MM.1S (cell line): ENCODE measurements at regions not wholly inside any gene's neighbourhood (a gene's known extent, or its start where the extent isn't known, plus 50 kb on each side); places are given as distances from the start of the nearest gene placed in this dataset.

Experiments
- DNase-seq: peaks from one replicate; pipeline ENCODE4 v3.0.0-alpha.2; 2015
- H2AFZ ChIP-seq: fragments of 300-600 bp; sonication (generic); 2 replicates; pipeline ENCODE4 v1.6.0; 2016; ENCODE audit warnings: antibody characterized with exemption, low read length
- H3F3A ChIP-seq: fragments of 300-600 bp; sonication (generic); 2 replicates; pipeline ENCODE4 v1.6.1; 2016; ENCODE audit warnings: mild to moderate bottlenecking, antibody characterized with exemption, low read length, moderate library complexity, mixed read lengths; ENCODE audit not compliant: insufficient read depth
- H3K27ac ChIP-seq: fragments of 300-600 bp; sonication (generic); 2 replicates; pipeline ENCODE4 v1.5.1; 2016; ENCODE audit warnings: mild to moderate bottlenecking, low read length
- H3K27me3 ChIP-seq: fragments of 300-600 bp; sonication (generic); replicated peaks from 2 replicates; pipeline ENCODE4 v1.6.0; 2016; ENCODE audit warnings: low read length; ENCODE audit not compliant: insufficient read depth
- H3K36me3 ChIP-seq: fragments of 300-600 bp; sonication (generic); replicated peaks from 2 replicates; pipeline ENCODE4 v1.6.1; 2016; ENCODE audit warnings: mild to moderate bottlenecking, low read length, mixed read lengths; ENCODE audit not compliant: insufficient read depth
- H3K4me1 ChIP-seq: fragments of 300-600 bp; sonication (generic); 2 replicates; pipeline ENCODE4 v1.6.1; 2016; ENCODE audit warnings: low read length, mixed read lengths
- H3K4me2 ChIP-seq: fragments of 300-600 bp; sonication (generic); 2 replicates; pipeline ENCODE4 v1.6.0; 2016; ENCODE audit warnings: low read depth, low read length
- H3K4me3 ChIP-seq: fragments of 300-600 bp; sonication (generic); 2 replicates; pipeline ENCODE4 v1.5.1; 2016; ENCODE audit warnings: low read length, mixed read lengths
- H3K79me2 ChIP-seq: fragments of 300-600 bp; sonication (generic); 2 replicates; pipeline ENCODE4 v1.6.1; 2016; ENCODE audit warnings: mixed run types, low read length, mixed read lengths
- H3K9ac ChIP-seq: fragments of 300-600 bp; sonication (generic); 2 replicates; pipeline ENCODE4 v1.6.1; 2016; ENCODE audit warnings: low read length, mixed read lengths
- H3K9me2 ChIP-seq: fragments of 300-600 bp; sonication (generic); replicated peaks from 2 replicates; pipeline ENCODE4 v1.6.1; 2016; ENCODE audit warnings: mild to moderate bottlenecking, low read length, mixed read lengths; ENCODE audit not compliant: insufficient read depth
- H3K9me3 ChIP-seq: fragments of 300-600 bp; sonication (generic); replicated peaks from 2 replicates; pipeline ENCODE4 v1.6.1; 2016; ENCODE audit warnings: mild to moderate bottlenecking, low read length, mixed read lengths; ENCODE audit not compliant: insufficient read depth
- H4K20me1 ChIP-seq: fragments of 300-600 bp; sonication (generic); 2 replicates; pipeline ENCODE4 v1.6.1; 2016; ENCODE audit warnings: mild to moderate bottlenecking, low read length, moderate library complexity, mixed read lengths; ENCODE audit not compliant: insufficient read depth
- CTCF ChIP-seq: fragments of 300-600 bp; sonication (generic); IDR thresholded peaks from 2 replicates; pipeline ENCODE4 v1.5.1; 2016; ENCODE audit warnings: antibody characterized with exemption, low read length, mixed read lengths
- EZH2 ChIP-seq: fragments of 300-600 bp; sonication (generic); optimal IDR thresholded peaks from 2 replicates; pipeline ENCODE3; 2017; ENCODE audit warnings: low read depth, mild to moderate bottlenecking, antibody characterized with exemption, low read length, mixed read lengths
- EZH2phosphoT487 ChIP-seq: fragments of 300-600 bp; sonication (generic); IDR thresholded peaks from 2 replicates; pipeline ENCODE4 v1.6.1; 2018; ENCODE audit warnings: antibody characterized with exemption, low read length

DNA sequence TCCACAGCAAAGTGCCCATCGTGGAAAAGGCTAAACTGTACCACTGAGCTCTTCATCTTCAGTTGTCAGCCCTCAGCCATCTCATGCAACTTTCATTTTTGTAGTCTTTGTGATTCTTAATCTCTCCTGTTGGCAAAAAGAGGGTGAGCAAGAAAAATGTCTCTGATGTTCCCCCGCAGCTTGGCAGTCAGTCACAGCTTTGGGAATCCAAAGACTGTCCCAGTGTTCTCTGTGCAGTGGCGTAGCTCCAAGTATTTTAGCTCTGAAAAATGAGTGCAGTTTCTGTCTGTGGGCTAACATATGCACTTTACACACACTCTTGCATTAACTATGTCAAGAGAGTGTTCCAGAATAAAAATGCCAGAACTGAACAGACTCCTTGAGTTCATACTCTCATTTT lies 372.2 kb downstream of the TMEM232 start:
- no peaks in the 10 kb centered on the region for H3K4me1 ChIP-seq
- H3F3A ChIP-seq, result no peaks in the 10 kb centered on the region
- TF ChIP-seq EZH2 (no peak), EZH2phosphoT487 (no peak)
- no peak overlapping the region for H2AFZ ChIP-seq
- DNase-seq, result no peak
- H3K27me3 ChIP-seq, result no peaks in the 10 kb centered on the region
- H3K27ac ChIP-seq, result no peak overlapping the region
- no peak overlapping the region for H3K4me3 ChIP-seq
- no peaks in the 10 kb centered on the region for H3K9me3 ChIP-seq
- H3K4me2 ChIP-seq, result no peak overlapping the region
- no peaks in the 10 kb centered on the region for H3K36me3 ChIP-seq
- H3K79me2 ChIP-seq, result no peaks in the 10 kb centered on the region
- H4K20me1 ChIP-seq, result no peaks in the 10 kb centered on the region
- no peaks in the 10 kb centered on the region for H3K9me2 ChIP-seq
- no peak overlapping the region for H3K9ac ChIP-seq

GRCh38 chr5:110354915-110355644 lies 371.4 kb downstream of the TMEM232 start:
- H3K9me3 ChIP-seq, result no peaks in the 10 kb centered on the region
- H3K27ac ChIP-seq, result no peak overlapping the region
- no peaks in the 10 kb centered on the region for H3K4me1 ChIP-seq
- H3K9ac ChIP-seq, result no peak overlapping the region
- no peak for DNase-seq
- no peak overlapping the region for H2AFZ ChIP-seq
- no peak for TF ChIP-seq EZH2phosphoT487
- TF ChIP-seq CTCF, result no peak
- no peak for TF ChIP-seq EZH2
- H3K36me3 ChIP-seq, result no peaks in the 10 kb centered on the region
- H4K20me1 ChIP-seq, result no peaks in the 10 kb centered on the region
- no peaks in the 10 kb centered on the region for H3K79me2 ChIP-seq
- H3F3A ChIP-seq, result no peaks in the 10 kb centered on the region
- no peak overlapping the region for H3K4me3 ChIP-seq
- no peaks in the 10 kb centered on the region for H3K9me2 ChIP-seq
- H3K27me3 ChIP-seq, result no peaks in the 10 kb centered on the region
- no peak overlapping the region for H3K4me2 ChIP-seq

GRCh38 chr5:110356677-110357076 lies 369.8 kb downstream of the TMEM232 start:
- Histone ChIP-seq H3K4me1 (no peaks in the 10 kb centered on the region), H3F3A (no peaks in the 10 kb centered on the region), H3K9me2 (no peaks in the 10 kb centered on the region), H3K36me3 (no peaks in the 10 kb centered on the region), H3K27me3 (no peaks in the 10 kb centered on the region), H3K4me2 (no peak overlapping the region), H3K4me3 (no peak overlapping the region), H2AFZ (no peak overlapping the region), H3K27ac (no peak overlapping the region), H4K20me1 (no peaks in the 10 kb centered on the region), H3K9me3 (no peaks in the 10 kb centered on the region), H3K79me2 (no peaks in the 10 kb centered on the region), H3K9ac (no peak overlapping the region)
- TF ChIP-seq EZH2, result no peak
- no peak for TF ChIP-seq CTCF
- TF ChIP-seq EZH2phosphoT487, result no peak
- DNase-seq, result no peak

- no peak overlapping the region for H3K4me2 ChIP-seq
- no peaks in the 10 kb centered on the region for H3K27me3 ChIP-seq
- no peaks in the 10 kb centered on the region for H3F3A ChIP-seq
- TF ChIP-seq EZH2phosphoT487 (no peak), CTCF (no peak), EZH2 (no peak)
- no peak overlapping the region for H2AFZ ChIP-seq
- no peak overlapping the region for H3K4me3 ChIP-seq
- H3K9me2 ChIP-seq, result no peaks in the 10 kb centered on the region
- DNase-seq, result no peak
- no peaks in the 10 kb centered on the region for H3K36me3 ChIP-seq
- no peaks in the 10 kb centered on the region for H4K20me1 ChIP-seq
- no peak overlapping the region for H3K27ac ChIP-seq
- no peaks in the 10 kb centered on the region for H3K9me3 ChIP-seq
- no peak overlapping the region for H3K9ac ChIP-seq
- H3K4me1 ChIP-seq, result no peaks in the 10 kb centered on the region
- H3K79me2 ChIP-seq, result no peaks in the 10 kb centered on the region
These were observed 367.2 kb downstream of the TMEM232 start for GRCh38 chr5:110359221-110359620.
